H1 (cell line): ENCODE measurements at regions not wholly inside any gene's neighbourhood (a gene's known extent, or its start where the extent isn't known, plus 50 kb on each side); places are given as distances from the start of the nearest gene placed in this dataset.

Experiments
- CTCF ChIA-PET: fragments of 300-600 bp; sonication (Branson Sonifier 250); formaldehyde crosslinking; loops from one replicate; lab custom pipeline; 2021; ENCODE audit not compliant: partially characterized antibody; lab: Charles Lee
- POLR2A ChIA-PET: fragments of 300-600 bp; sonication (Branson Sonifier 250); formaldehyde crosslinking; loops from one replicate; lab custom pipeline; 2021; ENCODE audit warnings: inconsistent platforms; ENCODE audit not compliant: partially characterized antibody; lab: Charles Lee
- DNase-seq, 2 experiments: peaks; one replicate each; pipeline versions ENCODE4 v3.0.0 to v3.0.0-alpha.2; 2010 to 2022; ENCODE audit warnings: low spot score in 2 of 2, low read depth in 1 of 2, mixed read lengths in 1 of 2
- FAIRE-seq: peaks from 2 replicates; lab custom pipeline; 2011; peaks lifted over from hg19 to GRCh38; lab: Jason Lieb, UNC
- H2AFZ ChIP-seq: 2 replicates; pipeline ENCODE4 v1.8.1; 2012; ENCODE audit warnings: low read length, inconsistent platforms
- H2AK5ac ChIP-seq: 2 replicates; pipeline ENCODE4 v1.6.1; 2013; ENCODE audit warnings: low read depth, low read length
- H2BK120ac ChIP-seq: replicated peaks from 2 replicates; pipeline ENCODE3; 2013; ENCODE audit warnings: low read depth, low read length, inconsistent platforms
- H2BK12ac ChIP-seq: 2 replicates; pipeline ENCODE4 v1.6.1; 2013; ENCODE audit warnings: low read depth, low read length
- H2BK15ac ChIP-seq: 2 replicates; pipeline ENCODE4 v1.6.1; 2013; ENCODE audit warnings: low read length
- H2BK20ac ChIP-seq: 2 replicates; pipeline ENCODE4 v1.6.1; 2013; ENCODE audit warnings: low read length
- H2BK5ac ChIP-seq: 2 replicates; pipeline ENCODE4 v1.6.1; 2013; ENCODE audit warnings: low read depth, low read length
- H3K14ac ChIP-seq: 2 replicates; pipeline ENCODE4 v1.6.1; 2013; ENCODE audit warnings: inconsistent platforms; ENCODE audit not compliant: insufficient read length
- H3K18ac ChIP-seq: 2 replicates; pipeline ENCODE4 v1.6.1; 2013; ENCODE audit warnings: low read length; ENCODE audit errors: extremely low read depth
- H3K23ac ChIP-seq: 2 replicates; pipeline ENCODE4 v1.6.1; 2013; ENCODE audit warnings: inconsistent platforms; ENCODE audit not compliant: insufficient read length
- H3K23me2 ChIP-seq: 2 replicates; pipeline ENCODE4 v1.6.1; 2013; ENCODE audit warnings: low read depth, low read length
- H3K27ac ChIP-seq: 2 replicates; pipeline ENCODE4 v1.6.1; 2011; ENCODE audit warnings: low read depth, low read length, inconsistent platforms
- H3K27me3 ChIP-seq, 4 experiments: replicated peaks in 1 of 4; 1 replicate in 1 of 4; 2 replicates in 3 of 4; pipeline versions ENCODE4 v1.6.1 to v1.8.1; 2011 to 2013; ENCODE audit warnings: low read length in 3 of 4, mild to moderate bottlenecking in 3 of 4, inconsistent platforms in 2 of 4, mixed read lengths in 2 of 4, moderate library complexity in 1 of 4; ENCODE audit not compliant: control insufficient read depth in 3 of 4, insufficient read depth in 3 of 4; ENCODE audit errors: extremely low read depth in 1 of 4
- H3K36me3 ChIP-seq, 4 experiments: 2 replicates each; pipeline versions ENCODE4 v1.6.1 to v1.8.1; 2011 to 2013; ENCODE audit warnings: mild to moderate bottlenecking in 4 of 4, low read length in 3 of 4, moderate library complexity in 2 of 4, control low read depth in 1 of 4, inconsistent platforms in 1 of 4; ENCODE audit not compliant: insufficient read depth in 4 of 4, control insufficient read depth in 2 of 4
- H3K4ac ChIP-seq: replicated peaks from 2 replicates; pipeline ENCODE3; 2013; ENCODE audit warnings: low read length, low read depth, mixed read lengths, inconsistent platforms; ENCODE audit not compliant: insufficient read length
- H3K4me1 ChIP-seq, 4 experiments: replicated peaks in 1 of 4; 1 replicate in 1 of 4; 2 replicates in 3 of 4; pipeline versions ENCODE4 v1.6.1 to v1.8.1; 2011 to 2013; ENCODE audit warnings: low read length in 3 of 4, inconsistent platforms in 2 of 4, mixed read lengths in 1 of 4; ENCODE audit not compliant: insufficient read depth in 4 of 4, control insufficient read depth in 3 of 4
- H3K4me2 ChIP-seq, 2 experiments: 2 replicates each; pipeline versions ENCODE4 v1.6.1 to v1.8.1; 2011 to 2013; ENCODE audit warnings: low read depth in 2 of 2, low read length in 2 of 2, control low read depth in 1 of 2, inconsistent platforms in 1 of 2, mild to moderate bottlenecking in 1 of 2; ENCODE audit not compliant: insufficient read depth in 1 of 2
- H3K4me3 ChIP-seq, 4 experiments: fragments of 200-600, 300-600 bp in 1 of 4; sonication (generic), shearing (Covaris generic), sonication (Bioruptor Twin) in 1 of 4; 2 replicates each; pipeline versions ENCODE4 v1.5.1 to v1.8.1; 2011 to 2016; ENCODE audit warnings: low read length in 4 of 4, low read depth in 3 of 4, control low read depth in 2 of 4, inconsistent platforms in 2 of 4, mild to moderate bottlenecking in 2 of 4, mixed read lengths in 1 of 4, moderate library complexity in 1 of 4; ENCODE audit not compliant: insufficient read depth in 2 of 4; ENCODE audit errors: extremely low read depth in 1 of 4
- H3K56ac ChIP-seq: replicated peaks from 2 replicates; pipeline ENCODE3; 2013; ENCODE audit warnings: low read depth, mild to moderate bottlenecking, mixed read lengths, low read length, inconsistent platforms; ENCODE audit not compliant: insufficient read length
- H3K79me1 ChIP-seq: 2 replicates; pipeline ENCODE4 v1.6.1; 2013; ENCODE audit warnings: low read depth, low read length, control low read depth
- H3K79me2 ChIP-seq, 2 experiments: 2 replicates each; pipeline versions ENCODE4 v1.6.1 to v1.8.1; 2012 to 2013; ENCODE audit warnings: low read length in 2 of 2, mild to moderate bottlenecking in 2 of 2, inconsistent platforms in 1 of 2; ENCODE audit not compliant: insufficient read depth in 2 of 2, control insufficient read depth in 1 of 2
- H3K9ac ChIP-seq, 4 experiments: replicated peaks in 1 of 4; 1 replicate in 1 of 4; 2 replicates in 3 of 4; pipeline versions ENCODE4 v1.6.1 to v1.8.1; 2011 to 2013; ENCODE audit warnings: low read depth in 3 of 4, low read length in 3 of 4, control low read depth in 2 of 4, mild to moderate bottlenecking in 2 of 4, moderate library complexity in 2 of 4, inconsistent platforms in 1 of 4; ENCODE audit errors: extremely low read depth in 1 of 4
- H3K9me3 ChIP-seq, 2 experiments: 2 replicates each; pipeline versions ENCODE4 v1.6.1 to v1.8.1; 2012 to 2013; ENCODE audit warnings: mild to moderate bottlenecking in 2 of 2, moderate library complexity in 2 of 2, control low read depth in 1 of 2, inconsistent platforms in 1 of 2, low read depth in 1 of 2, low read length in 1 of 2, mixed read lengths in 1 of 2; ENCODE audit not compliant: insufficient read depth in 2 of 2
- H4K20me1 ChIP-seq, 2 experiments: replicated peaks in 1 of 2; 2 replicates each; pipeline versions ENCODE3 to v1.8.1; 2011 to 2013; ENCODE audit warnings: inconsistent platforms in 2 of 2, low read length in 2 of 2, mild to moderate bottlenecking in 1 of 2; ENCODE audit not compliant: insufficient read depth in 2 of 2, control insufficient read depth in 1 of 2
- H4K5ac ChIP-seq: 2 replicates; pipeline ENCODE4 v1.6.1; 2013; ENCODE audit warnings: low read length, low read depth, mixed read lengths, inconsistent platforms; ENCODE audit not compliant: insufficient read length
- H4K8ac ChIP-seq: 2 replicates; pipeline ENCODE4 v1.8.0; 2013; ENCODE audit warnings: mild to moderate bottlenecking, moderate library complexity, low read length, inconsistent platforms; ENCODE audit not compliant: insufficient read depth; ENCODE audit errors: extremely low read depth
- H4K91ac ChIP-seq: replicated peaks from 2 replicates; pipeline ENCODE3; 2013; ENCODE audit warnings: low read length, mixed read lengths, inconsistent platforms; ENCODE audit not compliant: insufficient read length
- BACH1 ChIP-seq: IDR thresholded peaks from 2 replicates; pipeline ENCODE4 v1.6.1; 2012; ENCODE audit warnings: low read length, improper control_type of control experiment
- RBBP5 ChIP-seq: IDR thresholded peaks from 2 replicates; pipeline ENCODE4 v1.7.1; 2012; ENCODE audit warnings: low read depth, mild to moderate bottlenecking, inconsistent platforms, low read length, moderate library complexity, borderline replicate concordance
- WGBS, 2 experiments: shearing (Covaris generic) in 1 of 2; methylation state at CpG; one replicate each; pipeline versions ENCODE4 v1.1.6 to v1.1.7; 2013 to 2015; ENCODE audit warnings: low lambda C conversion rate in 2 of 2, mixed read lengths in 2 of 2, inconsistent platforms in 1 of 2, low coverage in 1 of 2, missing lambda C conversion rate in 1 of 2; ENCODE audit not compliant: insufficient replicate concordance in 2 of 2, insufficient coverage in 1 of 2, insufficient read length in 1 of 2; ENCODE audit errors: extremely low coverage in 1 of 2, missing lambda C conversion rate in 1 of 2; 5-methylcytosine and 5-hydroxymethylcytosine counted together

GRCh38 chr14:85380881-85381280 is 149.1 kb upstream of the FLRT2 start:
- H3K23ac ChIP-seq: no peak overlapping the region
- no peaks in the 10 kb centered on the region for H3K9me3 ChIP-seq
- no peaks in the 10 kb centered on the region for H3K36me3 ChIP-seq
- no peak overlapping the region for H2BK5ac ChIP-seq
- no peak overlapping the region for H3K18ac ChIP-seq
- TF ChIP-seq RBBP5: no peak
- TF ChIP-seq BACH1: no peak
- DNase-seq: no peak
- no peaks in the 10 kb centered on the region for H3K27me3 ChIP-seq
- no peak overlapping the region for H2BK20ac ChIP-seq
- no peak overlapping the region for H3K27ac ChIP-seq
- no peak overlapping the region for H4K5ac ChIP-seq
- H3K4me1 ChIP-seq: no peaks in the 10 kb centered on the region
- H3K4me3 ChIP-seq: no peak overlapping the region
- H4K8ac ChIP-seq: no peak overlapping the region
- no peak overlapping the region for H3K56ac ChIP-seq
- no peaks in the 10 kb centered on the region for H4K20me1 ChIP-seq
- H2AK5ac ChIP-seq: no peak overlapping the region
- H2AFZ ChIP-seq: no peak overlapping the region
- H3K9ac ChIP-seq: no peak overlapping the region
- no peak overlapping the region for H2BK120ac ChIP-seq
- POLR2A ChIA-PET: interaction anchor here (0.6 kb wide), 1 partner anchor 13 kb away, joined by 3 read pairs; no protein-coding TSS in a partner anchor
- no peaks in the 10 kb centered on the region for H3K79me2 ChIP-seq
- CTCF ChIA-PET: no interaction called here
- no peak for FAIRE-seq
- no peak overlapping the region for H3K4ac ChIP-seq
- H3K14ac ChIP-seq: no peak overlapping the region
- no peak overlapping the region for H4K91ac ChIP-seq
- WGBS, 2 experiments: 88% methylated on average over 8 of the region's 8 CpGs; no CpG with 5 or more reads in 1 of the 2 experiments
- no peak overlapping the region for H2BK12ac ChIP-seq
- no peaks in the 10 kb centered on the region for H3K79me1 ChIP-seq
- no peaks in the 10 kb centered on the region for H3K23me2 ChIP-seq
- no peak overlapping the region for H2BK15ac ChIP-seq
- H3K4me2 ChIP-seq: no peak overlapping the region
